A549 (cell line): ENCODE measurements at regions not wholly inside any gene's neighbourhood (a gene's known extent, or its start where the extent isn't known, plus 50 kb on each side); places are given as distances from the start of the nearest gene placed in this dataset.

Experiments used
- ATAC-seq, 2 experiments: fragments of 200-7000 bp in 1 of 2; fragments of >200 bp in 1 of 2; cut with Nextera tagmentation in 1 of 2; cut with Tn5 transposase in 1 of 2; 3 replicates each; pipeline versions ENCODE4 v1.8.0 to v1.9.1; 2018 to 2020; ENCODE audit warnings: mild to moderate bottlenecking in 1 of 2, moderate library complexity in 1 of 2
- CTCF ChIA-PET: fragments of 300-600 bp; sonication (Branson Sonifier 250); formaldehyde crosslinking; extraction: SDS; loops from one replicate; lab custom pipeline; 2021; ENCODE audit warnings: antibody characterized with exemption, inconsistent platforms; lab: Yijun Ruan, JAX
- POLR2A ChIA-PET: fragments of 350-600 bp; formaldehyde crosslinking; extraction: SDS; loops from one replicate; lab custom pipeline; 2021; ENCODE audit warnings: antibody characterized with exemption, inconsistent platforms; lab: Yijun Ruan, JAX
- DNase-seq, 2 experiments: peaks; one replicate each; pipeline versions ENCODE4 v3.0.0 to v3.0.0-alpha.2; 2011 to 2016; ENCODE audit warnings: low read depth in 1 of 2, low spot score in 1 of 2
- FAIRE-seq: peaks from 2 replicates; lab custom pipeline; 2011; peaks lifted over from hg19 to GRCh38; lab: Jason Lieb, UNC
- H3K27ac ChIP-seq, 2 experiments: fragments of >200 bp; sonication (Bioruptor Twin); formaldehyde crosslinking; 3 replicates each; pipeline ENCODE4 v1.5.1; 2016 to 2017
- H3K4me1 ChIP-seq: fragments of >200 bp; sonication (Bioruptor Twin); formaldehyde crosslinking; 3 replicates; pipeline ENCODE4 v1.6.1; 2016
- H3K4me2 ChIP-seq: fragments of >200 bp; sonication (Bioruptor Twin); formaldehyde crosslinking; 3 replicates; pipeline ENCODE4 v1.6.1; 2016
- H3K4me3 ChIP-seq: fragments of >200 bp; sonication (Bioruptor Twin); formaldehyde crosslinking; 3 replicates; pipeline ENCODE4 v1.5.1; 2016
- H3K9me3 ChIP-seq: fragments of >200 bp; sonication (Bioruptor Twin); formaldehyde crosslinking; 3 replicates; pipeline ENCODE4 v1.6.1; 2016
- CBX8 ChIP-seq: fragments of 200-600 bp; sonication (generic); IDR thresholded peaks from 2 replicates; pipeline ENCODE4 v1.6.1; 2016
- CHD4 ChIP-seq: fragments of 200-600 bp; sonication (generic); IDR thresholded peaks from 2 replicates; pipeline ENCODE4 v1.6.1; 2016; ENCODE audit warnings: antibody characterized with exemption, mild to moderate bottlenecking, borderline replicate concordance
- ELK1 ChIP-seq: fragments of 150-350 bp; IDR thresholded peaks from 2 replicates; pipeline ENCODE4 v1.6.1; 2014; ENCODE audit warnings: low read depth, mild to moderate bottlenecking, low read length
- FOXS1 ChIP-seq: fragments of 250-450 bp; sonication (Bioruptor Pico); IDR thresholded peaks from 2 replicates; pipeline ENCODE4 v1.5.0; 2020; ENCODE audit warnings: mild to moderate bottlenecking, moderate library complexity
- HES2 ChIP-seq: fragments of >200 bp; sonication (Bioruptor Twin); formaldehyde crosslinking; IDR thresholded peaks from 2 replicates; pipeline ENCODE4 v1.6.1; 2016
- JUN ChIP-seq, 2 experiments: fragments of >200 bp; sonication (Bioruptor Twin); formaldehyde crosslinking; IDR thresholded peaks; 2 replicates in 1 of 2; 3 replicates in 1 of 2; pipeline ENCODE4 v1.6.1; 2016 to 2017
- JUNB ChIP-seq: fragments of >200 bp; sonication (Bioruptor Twin); formaldehyde crosslinking; IDR thresholded peaks from 2 replicates; pipeline ENCODE4 v1.6.1; 2016
- KDM5A ChIP-seq: fragments of 200-600 bp; sonication (generic); IDR thresholded peaks from 2 replicates; pipeline ENCODE4 v1.6.1; 2016; ENCODE audit warnings: antibody characterized with exemption, mild to moderate bottlenecking
- MAX ChIP-seq: IDR thresholded peaks from 2 replicates; pipeline ENCODE4 v1.6.1; 2012
- MAZ ChIP-seq: fragments of 150-350 bp; IDR thresholded peaks from 2 replicates; pipeline ENCODE4 v1.6.1; 2014; ENCODE audit warnings: antibody characterized with exemption, low read depth, low read length, borderline replicate concordance
- MYC ChIP-seq: IDR thresholded peaks from 2 replicates; pipeline ENCODE4 v1.6.1; 2012; ENCODE audit warnings: mild to moderate bottlenecking, inconsistent platforms, low read length, improper control_type of control experiment, borderline replicate concordance
- NFE2L2 ChIP-seq: fragments of 150-350 bp; conservative IDR thresholded peaks from 2 replicates; pipeline ENCODE4 v1.6.1; 2014; ENCODE audit warnings: low read length
- NR3C1 ChIP-seq: fragments of >200 bp; sonication (Bioruptor Twin); formaldehyde crosslinking; IDR thresholded peaks from 3 replicates; pipeline ENCODE4 v1.6.1; 2017
- PBX3 ChIP-seq: IDR thresholded peaks from 2 replicates; pipeline ENCODE4 v1.6.1; 2012
- POLR2AphosphoS2 ChIP-seq: conservative IDR thresholded peaks from 2 replicates; pipeline ENCODE4 v1.6.1; 2012; ENCODE audit warnings: low read length, improper control_type of control experiment, inconsistent platforms
- REST ChIP-seq: fragments of 200-600 bp; sonication (generic); IDR thresholded peaks from 2 replicates; pipeline ENCODE4 v1.6.1; 2016; ENCODE audit warnings: antibody characterized with exemption, mild to moderate bottlenecking, moderate library complexity
- SMC3 ChIP-seq: fragments of >200 bp; sonication (Bioruptor Twin); formaldehyde crosslinking; IDR thresholded peaks from 3 replicates; pipeline ENCODE4 v1.6.1; 2018; ENCODE audit warnings: inconsistent platforms
- TP53 ChIP-seq: fragments of 250-450 bp; sonication (Bioruptor Pico); IDR thresholded peaks from 2 replicates; pipeline ENCODE4 v1.5.0; 2021; ENCODE audit warnings: mild to moderate bottlenecking, moderate library complexity
- USF2 ChIP-seq: fragments of 450-650 bp; IDR thresholded peaks from 2 replicates; pipeline ENCODE4 v1.6.1; 2014; ENCODE audit warnings: antibody characterized with exemption
- WGBS: methylation state at CpG from one replicate; pipeline ENCODE4 v1.1.6; 2017; ENCODE audit errors: missing lambda C conversion rate; 5-methylcytosine and 5-hydroxymethylcytosine counted together

GRCh38 chr15:93460717-93461116, 371.7 kb upstream of the RGMA start:
- no peak overlapping the region for H3K4me3 ChIP-seq
- CTCF ChIA-PET, result no interaction called here
- no peak for FAIRE-seq

GRCh38 chr15:93459396-93459795, 370.4 kb upstream of the RGMA start:
- CTCF ChIA-PET, result interaction anchor here (1.3 kb wide), 1 partner anchor 371 kb away, joined by 3 read pairs; no protein-coding TSS in a partner anchor
- no peak for FAIRE-seq
- WGBS, result 46% methylated on average over 3 of the region's 3 CpGs

More at GRCh38 chr15:93460717-93461116, 371.7 kb upstream of the RGMA start:
- no peak for DNase-seq
- no peak for TF ChIP-seq MAX
- no peak for TF ChIP-seq FOXS1
- TF ChIP-seq REST, result no peak
- no peak for TF ChIP-seq MAZ
- TF ChIP-seq ELK1, result no peak
- TF ChIP-seq JUNB, result no peak
- no peak for TF ChIP-seq CHD4
- no peak for TF ChIP-seq MYC
- TF ChIP-seq NR3C1, result no peak
- TF ChIP-seq NFE2L2, result no peak
- TF ChIP-seq POLR2AphosphoS2, result no peak
- TF ChIP-seq SMC3, result no peak
- TF ChIP-seq TP53 (CRISPR knock-in tag), result no peak
- no peak for TF ChIP-seq CBX8
- TF ChIP-seq KDM5A, result no peak
- TF ChIP-seq USF2, result no peak
- no peak for TF ChIP-seq PBX3
- TF ChIP-seq, all 56 proteins: peak for 0
- ATAC-seq, result no peak
- Histone ChIP-seq H3K4me1 (no peaks in the 10 kb centered on the region), H3K9me3 (no peaks in the 10 kb centered on the region), H3K27ac (no peak overlapping the region), H3K4me2 (no peak overlapping the region)
- POLR2A ChIA-PET, result no interaction called here

More at GRCh38 chr15:93459396-93459795, 370.4 kb upstream of the RGMA start:
- no peak overlapping the region for H3K27ac ChIP-seq
- H3K4me3 ChIP-seq, result no peak overlapping the region
- no peak for DNase-seq
- ATAC-seq, result no peak
- no peak overlapping the region for H3K4me2 ChIP-seq
- POLR2A ChIA-PET, result no interaction called here
- no peaks in the 10 kb centered on the region for H3K9me3 ChIP-seq
- no peaks in the 10 kb centered on the region for H3K4me1 ChIP-seq
- TF ChIP-seq JUN (IDR thresholded peaks at IDR 0.05) (no peak), HES2 (no peak)
